HFFc6 (cell line): ENCODE measurements at regions not wholly inside any gene's neighbourhood (a gene's known extent, or its start where the extent isn't known, plus 50 kb on each side); places are given as distances from the start of the nearest gene placed in this dataset.

Experiments
- DNase-seq: peaks from one replicate; pipeline ENCODE4 v3.0.0-alpha.2; 2018
- H3K27ac Mint-ChIP-seq: 2 replicates; pipeline ENCODE4 v1.8.0; 2020; ENCODE audit warnings: mild to moderate bottlenecking, mixed read lengths
- H3K27me3 Mint-ChIP-seq: 2 replicates; pipeline ENCODE4 v1.8.0; 2021; ENCODE audit warnings: mild to moderate bottlenecking, moderate library complexity, mixed read lengths; ENCODE audit not compliant: insufficient read depth
- H3K36me3 Mint-ChIP-seq: 2 replicates; pipeline ENCODE4 v1.8.0; 2021; ENCODE audit warnings: low read depth, mixed read lengths
- H3K4me1 Mint-ChIP-seq: 2 replicates; pipeline ENCODE4 v1.8.0; 2020; ENCODE audit warnings: low read depth, mixed read lengths
- H3K4me3 Mint-ChIP-seq: 2 replicates; pipeline ENCODE4 v1.8.0; 2020; ENCODE audit warnings: mild to moderate bottlenecking, moderate library complexity, mixed read lengths
- H3K9me3 Mint-ChIP-seq: 2 replicates; pipeline ENCODE4 v1.8.0; 2020; ENCODE audit warnings: mild to moderate bottlenecking, mixed read lengths
- TF ChIP-seq, protein P1 (sequence below): fragments of 200-600 bp; sonication (generic); IDR thresholded peaks from 2 replicates; pipeline ENCODE4 v1.5.0; 2021; ENCODE audit warnings: antibody characterized with exemption, mild to moderate bottlenecking

DNA sequence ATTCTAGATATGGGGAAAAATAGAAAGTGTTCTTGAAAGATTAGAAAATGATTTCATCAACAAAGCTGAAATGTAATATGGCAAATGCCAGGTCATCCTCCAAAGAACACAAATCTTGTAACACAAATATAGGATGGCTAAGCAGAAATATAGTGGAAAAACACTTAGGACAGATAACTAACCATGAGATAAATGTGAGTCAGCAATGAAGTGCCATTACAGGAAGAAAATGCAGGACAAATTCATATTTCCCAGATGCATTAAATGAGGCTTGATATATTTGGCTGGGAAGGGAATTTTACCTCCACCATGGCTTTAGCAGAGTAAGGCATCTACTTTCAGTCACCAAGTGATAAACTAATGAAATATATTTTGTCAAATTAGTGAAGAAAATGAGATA is 92.8 kb upstream of the SEMA6D start:
- TF ChIP-seq, protein P1, sequence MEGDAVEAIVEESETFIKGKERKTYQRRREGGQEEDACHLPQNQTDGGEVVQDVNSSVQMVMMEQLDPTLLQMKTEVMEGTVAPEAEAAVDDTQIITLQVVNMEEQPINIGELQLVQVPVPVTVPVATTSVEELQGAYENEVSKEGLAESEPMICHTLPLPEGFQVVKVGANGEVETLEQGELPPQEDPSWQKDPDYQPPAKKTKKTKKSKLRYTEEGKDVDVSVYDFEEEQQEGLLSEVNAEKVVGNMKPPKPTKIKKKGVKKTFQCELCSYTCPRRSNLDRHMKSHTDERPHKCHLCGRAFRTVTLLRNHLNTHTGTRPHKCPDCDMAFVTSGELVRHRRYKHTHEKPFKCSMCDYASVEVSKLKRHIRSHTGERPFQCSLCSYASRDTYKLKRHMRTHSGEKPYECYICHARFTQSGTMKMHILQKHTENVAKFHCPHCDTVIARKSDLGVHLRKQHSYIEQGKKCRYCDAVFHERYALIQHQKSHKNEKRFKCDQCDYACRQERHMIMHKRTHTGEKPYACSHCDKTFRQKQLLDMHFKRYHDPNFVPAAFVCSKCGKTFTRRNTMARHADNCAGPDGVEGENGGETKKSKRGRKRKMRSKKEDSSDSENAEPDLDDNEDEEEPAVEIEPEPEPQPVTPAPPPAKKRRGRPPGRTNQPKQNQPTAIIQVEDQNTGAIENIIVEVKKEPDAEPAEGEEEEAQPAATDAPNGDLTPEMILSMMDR = no peak
- no peak overlapping the region for H3K4me3 Mint-ChIP-seq
- H3K27ac Mint-ChIP-seq = no peak overlapping the region
- H3K9me3 Mint-ChIP-seq = no peaks in the 10 kb centered on the region
- peaks cover 3% of the 10 kb centered on the region for H3K27me3 Mint-ChIP-seq
- no peak for DNase-seq
- H3K36me3 Mint-ChIP-seq = no peaks in the 10 kb centered on the region
- no peaks in the 10 kb centered on the region for H3K4me1 Mint-ChIP-seq

DNA sequence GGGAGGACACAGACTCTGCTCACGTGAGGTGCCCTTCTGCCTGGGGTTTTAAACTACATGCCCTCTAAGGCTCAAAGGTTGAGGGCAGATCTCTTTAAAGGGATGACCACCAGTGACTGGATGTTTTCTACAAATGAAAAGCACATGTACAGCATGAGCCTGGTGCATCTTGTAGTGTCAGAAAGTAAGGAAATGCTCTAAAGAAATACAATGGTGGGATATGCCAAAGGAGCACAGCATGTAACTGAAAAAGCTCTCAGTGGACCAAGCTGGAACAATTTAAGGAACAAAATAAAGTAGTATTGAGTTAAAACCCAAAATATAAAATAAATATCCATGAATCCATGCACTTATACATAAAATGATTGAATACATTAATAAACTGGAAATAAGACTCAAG is 78.3 kb upstream of the SEMA6D start:
- TF ChIP-seq, protein P1 = no peak
- DNase-seq = no peak
- Mint-ChIP-seq H3K27me3 (peaks cover 4% of the 10 kb centered on the region), H3K4me1 (no peaks in the 10 kb centered on the region), H3K36me3 (no peaks in the 10 kb centered on the region), H3K9me3 (no peaks in the 10 kb centered on the region), H3K27ac (no peak overlapping the region), H3K4me3 (no peak overlapping the region)

DNA sequence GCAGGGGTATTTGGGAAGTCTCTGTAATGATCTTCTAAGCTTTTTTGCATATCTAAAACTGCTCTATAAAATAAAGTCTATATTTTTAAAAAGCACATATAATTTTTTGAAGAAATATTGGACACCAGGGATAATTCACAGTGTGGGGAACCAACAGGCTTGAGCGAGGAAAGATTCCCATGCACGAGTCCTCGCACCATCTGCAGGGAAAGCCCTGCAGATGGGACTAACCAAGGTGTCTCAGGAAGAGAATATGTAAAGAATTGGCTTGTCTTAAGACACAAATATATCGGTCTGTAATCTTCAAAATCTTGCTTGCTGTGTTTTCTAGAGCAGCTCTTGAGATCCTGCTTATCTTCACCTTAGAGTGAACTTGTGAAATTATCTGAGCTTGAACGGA is 77.2 kb upstream of the SEMA6D start:
- no peak for DNase-seq
- Mint-ChIP-seq H3K9me3 (no peaks in the 10 kb centered on the region), H3K27me3 (peaks cover 2% of the 10 kb centered on the region), H3K36me3 (no peaks in the 10 kb centered on the region), H3K4me3 (no peak overlapping the region), H3K27ac (no peak overlapping the region), H3K4me1 (no peaks in the 10 kb centered on the region)
- TF ChIP-seq, protein P1 = no peak

DNA sequence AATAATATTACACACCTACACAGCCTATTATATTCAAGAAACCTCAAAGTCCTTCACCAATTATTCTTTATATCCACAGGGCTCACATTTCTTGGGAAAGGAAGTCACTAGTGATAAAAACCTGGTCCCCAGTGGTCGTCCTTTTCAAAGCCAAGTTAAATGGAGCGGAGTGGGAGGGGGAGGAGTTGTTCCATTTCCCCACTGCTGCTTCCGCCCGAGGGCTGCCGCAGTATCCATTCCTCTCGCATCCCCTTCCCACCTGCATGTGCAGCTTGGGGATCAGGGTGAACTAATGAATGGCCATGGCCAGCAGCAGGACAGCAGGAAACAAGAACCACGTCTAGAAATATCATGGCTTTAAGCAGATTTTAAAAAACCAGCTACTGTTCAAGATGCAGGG is 76.4 kb upstream of the SEMA6D start:
- TF ChIP-seq, protein P1 = no peak
- no peak for DNase-seq
- H3K36me3 Mint-ChIP-seq = no peaks in the 10 kb centered on the region

DNA sequence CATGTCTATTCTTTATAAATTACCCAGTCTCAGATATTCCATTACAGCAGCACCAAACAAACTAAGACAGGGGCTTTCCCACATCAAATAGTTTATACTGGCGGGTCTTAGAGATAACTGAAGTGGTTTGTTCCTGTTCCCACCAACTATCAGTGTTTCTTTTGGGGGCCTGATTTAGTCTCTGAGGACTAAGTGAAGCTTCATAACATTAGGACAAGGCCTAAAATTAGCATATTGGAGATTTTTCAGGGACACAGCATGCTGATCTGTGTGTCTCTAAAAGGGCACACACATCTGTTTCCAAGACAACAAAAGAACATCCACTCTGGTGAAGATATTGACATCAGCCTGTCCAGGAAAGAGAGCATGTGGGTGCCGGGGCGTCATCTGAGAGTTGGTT is 72.6 kb upstream of the SEMA6D start:
- Mint-ChIP-seq H3K27me3 (no peaks in the 10 kb centered on the region; the same call in 1 of the 2 replicates), H3K36me3 (no peaks in the 10 kb centered on the region), H3K4me3 (no peak overlapping the region), H3K9me3 (no peaks in the 10 kb centered on the region), H3K4me1 (no peaks in the 10 kb centered on the region), H3K27ac (no peak overlapping the region)
- TF ChIP-seq, protein P1 = no peak
- no peak for DNase-seq

More for the DNA sequence above, 76.4 kb upstream of the SEMA6D start:
- peaks cover 2% of the 10 kb centered on the region for H3K27me3 Mint-ChIP-seq
- H3K4me3 Mint-ChIP-seq = no peak overlapping the region
- no peaks in the 10 kb centered on the region for H3K9me3 Mint-ChIP-seq
- H3K4me1 Mint-ChIP-seq = no peaks in the 10 kb centered on the region
- H3K27ac Mint-ChIP-seq = no peak overlapping the region

DNA sequence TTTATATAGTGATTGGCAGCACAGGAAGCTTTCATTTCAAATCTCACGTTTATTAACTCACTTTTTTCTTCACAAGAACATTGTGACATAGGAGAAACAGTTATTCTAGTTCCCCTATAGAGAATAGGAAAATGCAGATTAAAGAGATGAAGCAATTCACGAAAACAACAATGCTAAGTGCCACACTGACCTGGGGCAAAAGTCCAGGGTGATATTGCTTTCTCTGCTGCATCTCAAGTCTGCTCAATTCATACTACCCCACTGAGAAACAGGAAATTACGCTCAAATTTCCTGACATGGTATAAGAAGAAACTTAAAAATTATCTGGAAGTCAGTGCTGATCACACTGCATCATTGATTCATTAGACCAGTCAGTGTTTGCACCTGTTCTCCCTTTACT is 66.7 kb upstream of the SEMA6D start:
- Mint-ChIP-seq H3K27ac (no peak overlapping the region), H3K27me3 (peaks cover 2% of the 10 kb centered on the region), H3K36me3 (no peaks in the 10 kb centered on the region), H3K4me1 (no peaks in the 10 kb centered on the region), H3K4me3 (no peak overlapping the region), H3K9me3 (no peaks in the 10 kb centered on the region)
- TF ChIP-seq, protein P1 = no peak
- no peak for DNase-seq
